ENCODE measurements at regions not wholly inside any gene's neighbourhood (a gene's known extent, or its start where the extent isn't known, plus 50 kb on each side); places are given as distances from the start of the nearest gene placed in this dataset.

DNA sequence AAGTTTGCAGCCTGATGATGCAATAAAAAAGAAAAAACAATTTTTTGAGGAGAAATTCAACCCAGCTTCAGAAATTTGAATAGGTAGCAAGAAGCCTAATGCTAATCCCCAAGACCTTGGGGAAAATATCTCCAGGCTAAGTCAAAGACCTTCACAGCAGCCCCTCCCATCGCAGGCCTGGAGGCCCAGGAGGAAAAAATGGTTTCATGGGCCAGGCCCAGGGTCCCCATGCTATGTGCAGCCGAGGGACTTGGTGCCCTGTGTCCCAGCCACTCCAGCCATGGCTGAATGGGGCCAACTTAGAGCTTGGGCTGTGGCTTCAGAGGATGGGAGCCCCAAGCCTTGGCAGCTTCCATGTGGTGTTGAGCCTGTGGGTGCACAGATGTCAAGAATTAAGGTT lies 210.3 kb downstream of the SUCLA2 start:
- no peaks in the 10 kb centered on the region for H3K27me3 ChIP-seq (ENCODE audit: control insufficient read depth, insufficient read depth, low read length)
- TF ChIP-seq, protein P1, sequence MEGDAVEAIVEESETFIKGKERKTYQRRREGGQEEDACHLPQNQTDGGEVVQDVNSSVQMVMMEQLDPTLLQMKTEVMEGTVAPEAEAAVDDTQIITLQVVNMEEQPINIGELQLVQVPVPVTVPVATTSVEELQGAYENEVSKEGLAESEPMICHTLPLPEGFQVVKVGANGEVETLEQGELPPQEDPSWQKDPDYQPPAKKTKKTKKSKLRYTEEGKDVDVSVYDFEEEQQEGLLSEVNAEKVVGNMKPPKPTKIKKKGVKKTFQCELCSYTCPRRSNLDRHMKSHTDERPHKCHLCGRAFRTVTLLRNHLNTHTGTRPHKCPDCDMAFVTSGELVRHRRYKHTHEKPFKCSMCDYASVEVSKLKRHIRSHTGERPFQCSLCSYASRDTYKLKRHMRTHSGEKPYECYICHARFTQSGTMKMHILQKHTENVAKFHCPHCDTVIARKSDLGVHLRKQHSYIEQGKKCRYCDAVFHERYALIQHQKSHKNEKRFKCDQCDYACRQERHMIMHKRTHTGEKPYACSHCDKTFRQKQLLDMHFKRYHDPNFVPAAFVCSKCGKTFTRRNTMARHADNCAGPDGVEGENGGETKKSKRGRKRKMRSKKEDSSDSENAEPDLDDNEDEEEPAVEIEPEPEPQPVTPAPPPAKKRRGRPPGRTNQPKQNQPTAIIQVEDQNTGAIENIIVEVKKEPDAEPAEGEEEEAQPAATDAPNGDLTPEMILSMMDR (IDR thresholded peaks at IDR 0.05) = no peak
- WGBS (ENCODE audit: insufficient coverage) = 74% methylated on average over 2 of the region's 2 CpGs

GRCh38 chr13:47788844-47789243 lies 212.2 kb downstream of the SUCLA2 start:
- no peaks in the 10 kb centered on the region for H3K4me1 Mint-ChIP-seq
- Histone ChIP-seq H3K27ac (ENCODE audit: low read length) (no peak overlapping the region), H3K27me3 (ENCODE audit: control insufficient read depth, insufficient read depth, low read length) (no peaks in the 10 kb centered on the region), H3K4me1 (ENCODE audit: control insufficient read depth, insufficient read depth, low read length) (no peaks in the 10 kb centered on the region), H3K9me3 (ENCODE audit: control insufficient read depth, insufficient read depth, low read length) (peaks cover 8% of the 10 kb centered on the region), H3K4me3 (ENCODE audit: low read length) (no peak overlapping the region), H3K36me3 (ENCODE audit: control insufficient read depth, insufficient read depth, low read length) (no peaks in the 10 kb centered on the region)
- intact Hi-C loops (cut with micrococcal nuclease) = no loop called here
- H3K27ac Mint-ChIP-seq = no peak overlapping the region
- H3K27me3 Mint-ChIP-seq (ENCODE audit: low read depth in 2 of 2) = peaks cover 0 to 3% of the 10 kb centered on the region in 2 donors
- no peak for ATAC-seq
- TF ChIP-seq, protein P1 (IDR thresholded peaks at IDR 0.05) = no peak
- no peak for DNase-seq
- peaks cover 2 to 5% of the 10 kb centered on the region in 2 donors for H3K9me3 Mint-ChIP-seq
- H3K4me3 Mint-ChIP-seq = no peak overlapping the region
- H3K36me3 Mint-ChIP-seq = no peaks in the 10 kb centered on the region

More for the DNA sequence above, 210.3 kb downstream of the SUCLA2 start:
- H3K4me1 ChIP-seq (ENCODE audit: control insufficient read depth, insufficient read depth, low read length) = no peaks in the 10 kb centered on the region
- peaks cover 0 to 8% of the 10 kb centered on the region in 2 donors for H3K27me3 Mint-ChIP-seq (ENCODE audit: low read depth in 2 of 2)
- no peaks in the 10 kb centered on the region for H3K36me3 Mint-ChIP-seq
- ATAC-seq = no peak
- intact Hi-C loops (cut with micrococcal nuclease) = no loop called here
- peaks cover 8% of the 10 kb centered on the region for H3K9me3 ChIP-seq (ENCODE audit: control insufficient read depth, insufficient read depth, low read length)
- H3K4me1 Mint-ChIP-seq = no peaks in the 10 kb centered on the region
- no peak for DNase-seq
- H3K27ac ChIP-seq (ENCODE audit: low read length) = no peak overlapping the region
- no peak overlapping the region for H3K4me3 Mint-ChIP-seq
- no peak overlapping the region for H3K27ac Mint-ChIP-seq
- peaks cover 2 to 5% of the 10 kb centered on the region in 2 donors for H3K9me3 Mint-ChIP-seq
- H3K36me3 ChIP-seq (ENCODE audit: control insufficient read depth, insufficient read depth, low read length) = no peaks in the 10 kb centered on the region
- no peak overlapping the region for H3K4me3 ChIP-seq (ENCODE audit: low read length)

- Mint-ChIP-seq H3K36me3 (peaks cover 14% of the 10 kb centered on the region), H3K27me3 (ENCODE audit: low read depth in 2 of 2) (peaks cover 4 to 26% of the 10 kb centered on the region in 2 donors), H3K27ac (no peak overlapping the region), H3K4me3 (no peak overlapping the region), H3K4me1 (peaks cover 3 to 4% of the 10 kb centered on the region in 2 donors), H3K9me3 (peaks cover 6 to 8% of the 10 kb centered on the region in 2 donors)
- DNase-seq = no peak
- Histone ChIP-seq H3K4me3 (ENCODE audit: low read length) (no peak overlapping the region), H3K36me3 (ENCODE audit: control insufficient read depth, insufficient read depth, low read length) (no peaks in the 10 kb centered on the region), H3K27me3 (ENCODE audit: control insufficient read depth, insufficient read depth, low read length) (no peaks in the 10 kb centered on the region), H3K9me3 (ENCODE audit: control insufficient read depth, insufficient read depth, low read length) (no peaks in the 10 kb centered on the region), H3K27ac (ENCODE audit: low read length) (no peak overlapping the region), H3K4me1 (ENCODE audit: control insufficient read depth, insufficient read depth, low read length) (no peaks in the 10 kb centered on the region)
- TF ChIP-seq, protein P1 (IDR thresholded peaks at IDR 0.05) = no peak
- intact Hi-C loops (cut with micrococcal nuclease) = loop anchor here (5.0 to 10.0 kb wide), 3 partner anchors 942 to 1282 kb away; no protein-coding TSS in a partner anchor
- no peak for ATAC-seq
These were observed 226.4 kb downstream of the SUCLA2 start for GRCh38 chr13:47774671-47774994.

GRCh38 chr13:47764817-47765216 lies 236.3 kb downstream of the SUCLA2 start:
- no peak overlapping the region for H3K27ac Mint-ChIP-seq
- H3K9me3 Mint-ChIP-seq = peaks cover 0 to 4% of the 10 kb centered on the region in 2 donors
- intact Hi-C loops (cut with micrococcal nuclease) = no loop called here
- H3K27me3 Mint-ChIP-seq (ENCODE audit: low read depth in 2 of 2) = peaks cover 3 to 8% of the 10 kb centered on the region in 2 donors
- H3K36me3 Mint-ChIP-seq = no peaks in the 10 kb centered on the region
- Histone ChIP-seq H3K4me1 (ENCODE audit: control insufficient read depth, insufficient read depth, low read length) (no peaks in the 10 kb centered on the region), H3K4me3 (ENCODE audit: low read length) (no peak overlapping the region), H3K27me3 (ENCODE audit: control insufficient read depth, insufficient read depth, low read length) (no peaks in the 10 kb centered on the region), H3K36me3 (ENCODE audit: control insufficient read depth, insufficient read depth, low read length) (no peaks in the 10 kb centered on the region), H3K27ac (ENCODE audit: low read length) (no peak overlapping the region), H3K9me3 (ENCODE audit: control insufficient read depth, insufficient read depth, low read length) (no peaks in the 10 kb centered on the region)
- TF ChIP-seq, protein P1 (IDR thresholded peaks at IDR 0.05) = no peak
- no CpG with 5 or more reads among the region's 1 CpG for WGBS (ENCODE audit: insufficient coverage)
- DNase-seq (no peak), ATAC-seq (no peak)
- H3K4me3 Mint-ChIP-seq = no peak overlapping the region
- no peaks in the 10 kb centered on the region for H3K4me1 Mint-ChIP-seq
